ENCODE measurements at regions not wholly inside any gene's neighbourhood (a gene's known extent, or its start where the extent isn't known, plus 50 kb on each side); places are given as distances from the start of the nearest gene placed in this dataset.
"Not testable (repeated sequence)": the region's sequence is repeated elsewhere in the genome, so short reads cannot be mapped to it uniquely, and the experiment has no call there.

- no peak for DNase-seq
Measured at GRCh38 chr6:119440953-119441352, 91.4 kb upstream of the MAN1A1 start.

- no peak for DNase-seq
Measured at GRCh38 chr6:119436583-119436982, 87.0 kb upstream of the MAN1A1 start.

GRCh38 chr6:119431799-119432198, 82.2 kb upstream of the MAN1A1 start:
- DNase-seq: no peak

GRCh38 chr6:119430805-119431204, 81.2 kb upstream of the MAN1A1 start:
- no peak for DNase-seq

GRCh38 chr6:119428633-119429032, 79.1 kb upstream of the MAN1A1 start:
- no peak for DNase-seq

GRCh38 chr6:119426619-119427018, 77.1 kb upstream of the MAN1A1 start:
- DNase-seq: no peak

GRCh38 chr6:119423996-119424395, 74.4 kb upstream of the MAN1A1 start:
- no peak for DNase-seq

- not testable (repeated sequence) for DNase-seq
Measured at GRCh38 chr6:119418084-119418483, 68.5 kb upstream of the MAN1A1 start.

- no peak for DNase-seq
Measured at GRCh38 chr6:119407156-119407555, 57.6 kb upstream of the MAN1A1 start.

GRCh38 chr6:119405114-119405513, 55.6 kb upstream of the MAN1A1 start:
- not testable (repeated sequence) for DNase-seq
